Activated T-cell treated with anti-CD3 and anti-CD28 coated beads, Interleukin-2, amount 50 U/mL, for 72 hours (primary cell): ENCODE measurements at regions not wholly inside any gene's neighbourhood (a gene's known extent, or its start where the extent isn't known, plus 50 kb on each side); places are given as distances from the start of the nearest gene placed in this dataset.

Source experiments
- ATAC-seq, 2 donors: fragments of 150-1000 bp; cut with Tn5 transposase; replicated peaks in 1 of 2; 2 replicates each; pipeline ENCODE4 v1.10.0; 2021; ENCODE audit warnings: moderate library complexity in 2 of 2, mild to moderate bottlenecking in 1 of 2
- DNase-seq, 2 donors: peaks; one replicate each; pipeline ENCODE4 v3.0.0; 2021 to 2022; ENCODE audit warnings: mixed read lengths in 1 of 2
- H3K27ac Mint-ChIP-seq: one replicate; pipeline ENCODE4 v1.8.0; 2022; ENCODE audit warnings: mild to moderate bottlenecking, moderate library complexity, mixed read lengths
- H3K27me3 Mint-ChIP-seq: one replicate; pipeline ENCODE4 v1.8.0; 2022; ENCODE audit warnings: low read depth, mixed read lengths
- H3K36me3 Mint-ChIP-seq, 2 donors: one replicate each; pipeline ENCODE4 v1.8.0; 2022; ENCODE audit warnings: mixed read lengths in 2 of 2, mild to moderate bottlenecking in 1 of 2; ENCODE audit not compliant: insufficient read depth in 2 of 2
- H3K4me1 Mint-ChIP-seq: one replicate; pipeline ENCODE4 v1.8.0; 2022; ENCODE audit warnings: low read depth, mixed read lengths
- H3K4me3 Mint-ChIP-seq, 2 donors: one replicate each; pipeline ENCODE4 v1.8.0; 2022; ENCODE audit warnings: mild to moderate bottlenecking in 2 of 2, mixed read lengths in 2 of 2, moderate library complexity in 2 of 2
- H3K9me3 Mint-ChIP-seq, 2 donors: one replicate each; pipeline ENCODE4 v1.8.0; 2022; ENCODE audit warnings: mixed read lengths in 2 of 2

DNA sequence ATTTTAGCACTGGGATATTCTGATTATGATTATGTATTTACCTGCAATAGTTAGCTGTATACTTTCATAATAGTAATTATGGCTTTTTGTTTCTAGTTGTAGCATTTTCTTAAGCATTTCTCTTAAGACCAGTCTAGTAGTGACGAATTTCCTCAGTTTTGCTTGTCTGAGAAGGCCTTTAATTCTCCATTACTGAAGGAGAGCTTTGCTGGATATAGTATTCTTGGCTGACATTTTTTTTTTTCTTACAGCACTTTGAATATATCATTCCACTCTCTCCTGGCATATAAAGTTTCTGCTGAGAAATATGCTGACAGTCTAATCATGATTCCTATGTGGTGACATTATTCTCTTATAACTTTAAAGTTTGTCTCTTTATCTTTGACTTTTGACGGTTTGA is 181.1 kb upstream of the DMRTA1 start:
- H3K9me3 Mint-ChIP-seq = peaks cover 8 to 11% of the 10 kb centered on the region in 2 donors
- H3K4me1 Mint-ChIP-seq = no peaks in the 10 kb centered on the region
- no peak overlapping the region for H3K27ac Mint-ChIP-seq
- no peak overlapping the region for H3K4me3 Mint-ChIP-seq
- ATAC-seq = no peak
- peaks cover 1 to 14% of the 10 kb centered on the region in 2 donors for H3K36me3 Mint-ChIP-seq
- no peak for DNase-seq
- peaks cover 20% of the 10 kb centered on the region for H3K27me3 Mint-ChIP-seq

- H3K4me3 Mint-ChIP-seq = no peak overlapping the region
- H3K4me1 Mint-ChIP-seq = no peaks in the 10 kb centered on the region
- ATAC-seq (no peak), DNase-seq (no peak)
- no peak overlapping the region for H3K27ac Mint-ChIP-seq
- H3K9me3 Mint-ChIP-seq = no peaks in the 10 kb centered on the region
- H3K27me3 Mint-ChIP-seq = peaks cover 7% of the 10 kb centered on the region
- no peaks in the 10 kb centered on the region for H3K36me3 Mint-ChIP-seq
Observed at GRCh38 chr9:22274477-22274876, 172.1 kb upstream of the DMRTA1 start.

DNA sequence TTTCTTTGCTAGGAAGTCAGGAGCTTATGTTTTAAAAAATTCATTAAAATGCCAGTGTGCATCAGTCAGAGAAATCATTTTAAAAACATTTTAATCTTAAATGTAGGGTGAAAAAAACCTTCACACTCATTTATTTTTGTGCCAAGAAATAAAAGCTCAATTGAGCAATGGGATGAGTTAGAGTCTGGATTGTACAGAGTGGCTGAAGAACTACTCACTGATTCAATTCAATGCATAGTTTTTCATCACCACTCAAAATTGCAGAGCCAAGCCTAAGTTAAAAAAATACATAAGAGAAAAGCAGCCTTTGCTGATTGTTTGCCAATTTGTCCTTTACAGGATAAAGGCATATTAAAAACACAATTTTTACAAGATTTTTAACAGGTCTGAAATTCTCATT is 168.2 kb upstream of the DMRTA1 start:
- H3K27ac Mint-ChIP-seq = no peak overlapping the region
- no peak for DNase-seq
- no peaks in the 10 kb centered on the region for H3K36me3 Mint-ChIP-seq
- no peaks in the 10 kb centered on the region for H3K27me3 Mint-ChIP-seq
- no peak for ATAC-seq
- H3K9me3 Mint-ChIP-seq = no peaks in the 10 kb centered on the region
- no peak overlapping the region for H3K4me3 Mint-ChIP-seq
- H3K4me1 Mint-ChIP-seq = no peaks in the 10 kb centered on the region

- Mint-ChIP-seq H3K4me3 (no peak overlapping the region), H3K36me3 (no peaks in the 10 kb centered on the region), H3K9me3 (no peaks in the 10 kb centered on the region), H3K27me3 (no peaks in the 10 kb centered on the region), H3K27ac (no peak overlapping the region), H3K4me1 (no peaks in the 10 kb centered on the region)
- ATAC-seq (no peak), DNase-seq (no peak)
Observed at GRCh38 chr9:22279636-22280035, 167.0 kb upstream of the DMRTA1 start.

DNA sequence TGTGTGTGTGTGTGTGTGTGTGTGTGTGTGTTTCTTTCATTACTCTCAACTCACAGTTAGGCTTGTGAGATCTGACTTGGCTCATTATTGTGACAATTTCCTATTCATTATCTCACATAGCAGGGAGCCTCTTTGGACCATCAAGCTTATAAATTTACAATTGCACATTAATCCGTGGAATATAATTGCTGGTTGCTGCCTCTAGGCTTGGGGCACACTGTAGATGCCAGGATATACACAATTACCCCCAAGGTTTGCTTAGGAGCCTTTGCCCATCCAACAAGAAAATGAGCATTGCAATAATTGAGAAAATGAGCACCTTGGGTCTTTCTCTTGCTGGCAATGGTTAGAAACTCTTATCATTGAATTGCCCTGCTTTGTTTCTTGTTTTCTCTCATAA is 161.6 kb upstream of the DMRTA1 start:
- no peaks in the 10 kb centered on the region for H3K4me1 Mint-ChIP-seq
- no peaks in the 10 kb centered on the region for H3K9me3 Mint-ChIP-seq
- DNase-seq (no peak), ATAC-seq (no peak)
- no peaks in the 10 kb centered on the region for H3K27me3 Mint-ChIP-seq
- H3K27ac Mint-ChIP-seq = no peak overlapping the region
- no peaks in the 10 kb centered on the region for H3K36me3 Mint-ChIP-seq
- no peak overlapping the region for H3K4me3 Mint-ChIP-seq

DNA sequence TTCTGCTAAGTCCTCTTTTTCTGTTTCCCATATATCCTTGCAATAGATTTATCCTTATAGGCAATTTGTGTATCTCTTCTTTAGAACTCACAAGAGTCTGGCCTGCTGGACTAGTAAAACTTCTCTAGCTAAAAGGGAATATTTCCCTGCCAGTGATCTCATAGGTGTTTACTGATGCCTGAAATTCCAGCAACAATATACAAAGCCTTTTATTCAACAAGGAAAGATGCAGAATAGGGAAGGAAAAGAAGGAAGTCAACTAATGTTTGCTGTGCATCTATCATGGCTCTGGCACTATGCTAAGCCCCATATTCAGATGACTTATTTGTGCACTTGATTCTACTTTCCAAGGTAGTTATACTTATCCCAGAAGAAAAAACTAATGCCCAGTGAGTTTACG is 160.0 kb upstream of the DMRTA1 start:
- Mint-ChIP-seq H3K4me1 (no peaks in the 10 kb centered on the region), H3K9me3 (no peaks in the 10 kb centered on the region), H3K27me3 (peaks cover 7% of the 10 kb centered on the region), H3K4me3 (no peak overlapping the region), H3K36me3 (no peaks in the 10 kb centered on the region), H3K27ac (no peak overlapping the region)
- ATAC-seq (no peak), DNase-seq (no peak)

DNA sequence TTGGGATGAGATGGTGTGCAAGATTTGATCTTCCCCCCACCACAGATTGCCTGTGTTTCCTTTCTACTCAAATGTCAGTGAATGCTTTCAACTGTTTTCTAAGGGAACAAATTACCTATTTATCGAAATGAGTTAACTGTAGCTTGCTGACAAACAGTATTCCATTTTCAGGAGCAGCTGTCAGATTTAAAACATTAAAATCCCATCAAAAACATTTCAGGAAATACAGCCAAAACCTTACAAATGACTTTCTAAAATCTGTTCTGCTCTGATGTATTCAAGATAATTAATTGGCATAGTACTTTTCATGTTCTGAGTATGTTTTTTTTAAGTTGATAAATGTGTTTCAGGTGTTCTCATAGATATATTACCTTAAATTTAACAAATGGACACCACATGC is 158.0 kb upstream of the DMRTA1 start:
- no peak overlapping the region for H3K4me3 Mint-ChIP-seq
- H3K4me1 Mint-ChIP-seq = no peaks in the 10 kb centered on the region
- no peaks in the 10 kb centered on the region for H3K9me3 Mint-ChIP-seq
- H3K27ac Mint-ChIP-seq = no peak overlapping the region
- ATAC-seq = no peak
- H3K36me3 Mint-ChIP-seq = no peaks in the 10 kb centered on the region
- DNase-seq = no peak
- H3K27me3 Mint-ChIP-seq = peaks cover 7% of the 10 kb centered on the region

GRCh38 chr9:22307013-22307711 is 139.5 kb upstream of the DMRTA1 start:
- H3K4me3 Mint-ChIP-seq = no peak overlapping the region
- H3K9me3 Mint-ChIP-seq = no peaks in the 10 kb centered on the region
- no peaks in the 10 kb centered on the region for H3K36me3 Mint-ChIP-seq
- H3K27me3 Mint-ChIP-seq = peaks cover 19% of the 10 kb centered on the region
- peak; percentile 1 to 8 for DNase-seq
- no peaks in the 10 kb centered on the region for H3K4me1 Mint-ChIP-seq
- H3K27ac Mint-ChIP-seq = no peak overlapping the region
- no peak for ATAC-seq

GRCh38 chr9:22308177-22308576 is 138.4 kb upstream of the DMRTA1 start:
- H3K27me3 Mint-ChIP-seq = peaks cover 19% of the 10 kb centered on the region
- ATAC-seq (no peak), DNase-seq (no peak)
- H3K36me3 Mint-ChIP-seq = no peaks in the 10 kb centered on the region
- H3K27ac Mint-ChIP-seq = no peak overlapping the region
- no peak overlapping the region for H3K4me3 Mint-ChIP-seq
- no peaks in the 10 kb centered on the region for H3K4me1 Mint-ChIP-seq
- H3K9me3 Mint-ChIP-seq = no peaks in the 10 kb centered on the region

- no peak for ATAC-seq
- no peak for DNase-seq
- Mint-ChIP-seq H3K27me3 (peaks cover under 1% of the 10 kb centered on the region), H3K4me1 (no peaks in the 10 kb centered on the region), H3K36me3 (peaks cover 3 to 6% of the 10 kb centered on the region in 2 donors), H3K27ac (no peak overlapping the region), H3K9me3 (peaks cover 8 to 11% of the 10 kb centered on the region in 2 donors), H3K4me3 (no peak overlapping the region)
Observed at GRCh38 chr9:22316645-22317044, 130.0 kb upstream of the DMRTA1 start.

GRCh38 chr9:22331533-22331932 is 115.1 kb upstream of the DMRTA1 start:
- DNase-seq (no peak), ATAC-seq (no peak)
- Mint-ChIP-seq H3K9me3 (no peaks in the 10 kb centered on the region), H3K4me1 (no peaks in the 10 kb centered on the region), H3K27ac (no peak overlapping the region), H3K27me3 (no peaks in the 10 kb centered on the region), H3K4me3 (no peak overlapping the region), H3K36me3 (no peaks in the 10 kb centered on the region)

DNA sequence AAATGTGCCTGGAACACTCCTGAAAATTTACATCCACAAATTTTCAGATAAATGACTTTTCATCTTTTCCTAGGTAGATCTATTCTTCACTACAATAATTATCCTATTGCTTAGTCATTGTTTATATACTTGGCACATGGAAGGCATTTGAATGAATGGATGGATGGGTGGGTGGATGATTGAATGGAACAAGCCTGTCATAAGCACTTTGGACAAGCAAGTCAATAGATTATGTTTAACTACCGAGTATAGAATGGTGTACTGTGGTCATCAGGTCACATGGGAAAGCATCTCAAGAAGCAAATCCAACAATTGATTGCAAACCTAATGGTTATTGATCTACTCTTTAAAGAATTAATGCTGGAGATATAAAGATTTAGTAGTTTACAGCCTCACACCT is 114.4 kb upstream of the DMRTA1 start:
- no peaks in the 10 kb centered on the region for H3K36me3 Mint-ChIP-seq
- H3K4me3 Mint-ChIP-seq = no peak overlapping the region
- H3K27ac Mint-ChIP-seq = no peak overlapping the region
- no peaks in the 10 kb centered on the region for H3K27me3 Mint-ChIP-seq
- ATAC-seq (no peak), DNase-seq (no peak)
- no peaks in the 10 kb centered on the region for H3K9me3 Mint-ChIP-seq
- H3K4me1 Mint-ChIP-seq = no peaks in the 10 kb centered on the region

- ATAC-seq = no peak
- H3K27ac Mint-ChIP-seq = no peak overlapping the region
- H3K4me3 Mint-ChIP-seq = no peak overlapping the region
- no peaks in the 10 kb centered on the region for H3K27me3 Mint-ChIP-seq
- H3K36me3 Mint-ChIP-seq = no peaks in the 10 kb centered on the region
- H3K9me3 Mint-ChIP-seq = no peaks in the 10 kb centered on the region
- no peaks in the 10 kb centered on the region for H3K4me1 Mint-ChIP-seq
- DNase-seq = no peak
Observed at GRCh38 chr9:22337261-22337660, 109.4 kb upstream of the DMRTA1 start.

DNA sequence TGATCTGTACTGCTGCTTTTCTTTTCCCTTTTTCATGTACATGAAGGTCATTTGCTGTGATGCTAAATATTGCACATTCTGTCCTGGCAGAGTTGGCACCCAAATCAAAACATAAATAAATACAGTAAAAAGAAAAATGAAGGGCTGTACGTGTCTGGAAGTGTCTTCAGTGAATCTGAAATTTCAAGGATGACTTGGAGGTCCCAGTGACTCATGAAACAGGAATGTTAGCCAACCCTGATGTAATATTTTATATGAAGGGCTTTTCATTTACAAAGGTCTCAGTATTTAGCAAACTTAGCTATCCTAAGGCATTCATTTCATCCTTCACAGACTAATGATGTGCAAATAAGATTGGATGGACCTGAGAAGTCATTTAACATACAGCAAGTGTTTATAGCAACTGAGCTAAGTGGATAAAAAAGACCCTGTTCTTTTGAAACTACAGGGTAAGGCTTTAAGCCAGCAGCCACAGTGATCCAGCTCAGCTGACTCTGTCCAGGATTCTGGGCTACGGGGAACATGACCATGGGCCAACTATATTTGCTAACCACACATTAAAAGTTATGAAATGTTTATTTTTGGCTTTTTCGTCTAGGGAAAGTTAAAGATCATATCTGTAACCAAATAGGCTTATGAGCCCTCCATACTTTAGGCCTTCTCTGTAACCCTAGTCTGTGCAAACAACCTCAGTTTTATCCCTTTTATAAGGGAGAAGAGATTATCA is 104.0 kb upstream of the DMRTA1 start:
- no peaks in the 10 kb centered on the region for H3K36me3 Mint-ChIP-seq
- H3K4me1 Mint-ChIP-seq = no peaks in the 10 kb centered on the region
- DNase-seq (no peak), ATAC-seq (no peak)
- H3K27me3 Mint-ChIP-seq = no peaks in the 10 kb centered on the region
- no peak overlapping the region for H3K4me3 Mint-ChIP-seq
- H3K9me3 Mint-ChIP-seq = no peaks in the 10 kb centered on the region
- H3K27ac Mint-ChIP-seq = no peak overlapping the region
